OCI-LY3 (cell line): ENCODE measurements at regions not wholly inside any gene's neighbourhood (a gene's known extent, or its start where the extent isn't known, plus 50 kb on each side); places are given as distances from the start of the nearest gene placed in this dataset.

Experiments used
- H2AFZ ChIP-seq: fragments of 200-600, 300-600 bp; shearing (Covaris generic); 2 replicates; pipeline ENCODE4 v1.6.0; 2014; ENCODE audit warnings: antibody characterized with exemption, low read depth, low read length
- H3K27ac ChIP-seq: fragments of 200-600, 300-600 bp; sonication (generic); 2 replicates; pipeline ENCODE4 v1.5.1; 2014; ENCODE audit warnings: mild to moderate bottlenecking, low read length, moderate library complexity, mixed read lengths
- H3K27me3 ChIP-seq: fragments of 200-600, 300-600 bp; sonication (generic); 2 replicates; pipeline ENCODE4 v1.6.1; 2014; ENCODE audit warnings: low read depth, low read length, mixed read lengths
- H3K36me3 ChIP-seq: fragments of 200-600, 300-600 bp; sonication (generic); replicated peaks from 2 replicates; pipeline ENCODE3; 2014; ENCODE audit warnings: low read depth, low read length, mixed read lengths
- H3K4me1 ChIP-seq: fragments of 300-600, 200-600 bp; sonication (generic); 2 replicates; pipeline ENCODE4 v1.6.1; 2014; ENCODE audit warnings: low read length, mixed read lengths
- H3K4me2 ChIP-seq: fragments of 200-600, 300-600 bp; sonication (generic); 2 replicates; pipeline ENCODE4 v1.6.1; 2014; ENCODE audit warnings: low read length, mixed read lengths
- H3K4me3 ChIP-seq: fragments of 300-600, 200-600 bp; sonication (generic); 2 replicates; pipeline ENCODE4 v1.5.1; 2014; ENCODE audit warnings: antibody characterized with exemption, mild to moderate bottlenecking, low read length, moderate library complexity
- H3K79me2 ChIP-seq: fragments of 300-600, 200-600 bp; shearing (Covaris generic); 2 replicates; pipeline ENCODE4 v1.6.1; 2014; ENCODE audit warnings: mild to moderate bottlenecking, low read length, mixed read lengths
- H3K9ac ChIP-seq: fragments of 300-600, 200-600 bp; shearing (Covaris generic); 2 replicates; pipeline ENCODE4 v1.6.0; 2014; ENCODE audit warnings: mild to moderate bottlenecking, low read length, moderate library complexity
- H3K9me3 ChIP-seq: fragments of 200-600, 300-600 bp; shearing (Covaris generic); 2 replicates; pipeline ENCODE4 v1.6.1; 2014; ENCODE audit warnings: low read length, mixed read lengths; ENCODE audit not compliant: insufficient read depth
- H4K20me1 ChIP-seq: fragments of 200-600, 300-600 bp; sonication (generic); 2 replicates; pipeline ENCODE4 v1.6.1; 2016; ENCODE audit warnings: low read length, mixed read lengths; ENCODE audit not compliant: insufficient read depth
- EZH2phosphoT487 ChIP-seq: fragments of 200-600 bp; shearing (Covaris generic); IDR thresholded peaks from 2 replicates; pipeline ENCODE4 v1.6.1; 2018; ENCODE audit warnings: antibody characterized with exemption, mixed run types, low read depth
- TF ChIP-seq, protein P1 (sequence below): fragments of 200-600, 300-600 bp; sonication (generic); IDR thresholded peaks from 2 replicates; pipeline ENCODE4 v1.5.1; 2014; ENCODE audit warnings: antibody characterized with exemption, low read length, low read depth

DNA sequence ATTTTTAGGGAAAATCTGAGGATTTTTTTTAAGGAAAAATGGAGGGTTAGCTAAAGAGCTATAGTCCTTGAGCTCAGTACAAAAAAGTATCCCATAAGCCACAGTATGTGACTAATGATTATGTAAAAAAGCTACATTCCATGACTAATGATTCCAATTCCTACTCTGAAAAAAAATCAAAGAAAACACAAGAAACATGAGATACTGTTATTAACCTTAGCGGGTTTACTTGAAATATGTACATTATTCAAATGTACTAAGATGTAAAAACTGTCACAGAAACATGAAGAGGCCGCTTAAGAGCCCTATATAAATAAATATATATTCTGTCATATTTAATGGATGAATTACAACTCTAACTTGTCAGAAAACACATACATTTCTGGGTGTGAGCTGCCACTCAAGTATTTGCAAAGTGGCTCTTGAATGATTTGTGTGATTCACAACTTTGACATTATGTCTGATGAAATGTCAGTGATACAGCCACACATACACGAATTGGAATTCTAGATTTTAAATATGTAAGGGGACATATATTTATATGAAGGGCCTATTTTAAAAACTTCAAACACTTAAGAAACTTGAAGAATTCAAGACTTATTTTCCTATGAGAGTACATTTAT is 518.7 kb upstream of the SUCLG2 start:
- Histone ChIP-seq H3K4me2 (no peak overlapping the region), H3K4me1 (no peaks in the 10 kb centered on the region), H3K27me3 (no peaks in the 10 kb centered on the region), H3K27ac (no peak overlapping the region), H3K36me3 (no peaks in the 10 kb centered on the region), H4K20me1 (no peaks in the 10 kb centered on the region), H2AFZ (no peak overlapping the region), H3K4me3 (no peak overlapping the region), H3K79me2 (no peaks in the 10 kb centered on the region), H3K9me3 (0 out of 2 replicates have a peak, but pooled peaks cover 5% of the 10 kb centered on the region), H3K9ac (no peak overlapping the region)
- TF ChIP-seq, protein P1, sequence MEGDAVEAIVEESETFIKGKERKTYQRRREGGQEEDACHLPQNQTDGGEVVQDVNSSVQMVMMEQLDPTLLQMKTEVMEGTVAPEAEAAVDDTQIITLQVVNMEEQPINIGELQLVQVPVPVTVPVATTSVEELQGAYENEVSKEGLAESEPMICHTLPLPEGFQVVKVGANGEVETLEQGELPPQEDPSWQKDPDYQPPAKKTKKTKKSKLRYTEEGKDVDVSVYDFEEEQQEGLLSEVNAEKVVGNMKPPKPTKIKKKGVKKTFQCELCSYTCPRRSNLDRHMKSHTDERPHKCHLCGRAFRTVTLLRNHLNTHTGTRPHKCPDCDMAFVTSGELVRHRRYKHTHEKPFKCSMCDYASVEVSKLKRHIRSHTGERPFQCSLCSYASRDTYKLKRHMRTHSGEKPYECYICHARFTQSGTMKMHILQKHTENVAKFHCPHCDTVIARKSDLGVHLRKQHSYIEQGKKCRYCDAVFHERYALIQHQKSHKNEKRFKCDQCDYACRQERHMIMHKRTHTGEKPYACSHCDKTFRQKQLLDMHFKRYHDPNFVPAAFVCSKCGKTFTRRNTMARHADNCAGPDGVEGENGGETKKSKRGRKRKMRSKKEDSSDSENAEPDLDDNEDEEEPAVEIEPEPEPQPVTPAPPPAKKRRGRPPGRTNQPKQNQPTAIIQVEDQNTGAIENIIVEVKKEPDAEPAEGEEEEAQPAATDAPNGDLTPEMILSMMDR = no peak
- TF ChIP-seq EZH2phosphoT487 = no peak

DNA sequence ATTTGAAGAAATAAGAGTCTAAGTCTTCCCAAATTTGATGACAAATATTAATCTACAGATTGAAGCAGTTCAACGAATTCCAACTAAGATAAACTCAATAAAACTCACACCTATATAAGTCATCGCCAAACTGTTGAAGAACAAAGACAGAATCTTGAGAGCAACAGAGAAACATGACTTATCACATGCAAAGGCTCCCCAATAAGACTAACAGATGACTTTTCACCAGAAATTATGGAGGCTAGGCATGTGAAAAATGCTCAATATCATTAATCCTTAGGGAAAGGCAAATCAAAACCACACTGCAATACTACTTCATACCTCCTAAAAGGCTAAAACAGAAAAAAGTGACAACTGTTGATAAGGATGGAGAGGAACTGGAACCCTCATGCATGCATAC is 517.6 kb upstream of the SUCLG2 start:
- H3K4me2 ChIP-seq = no peak overlapping the region
- H3K27me3 ChIP-seq = no peaks in the 10 kb centered on the region
- 0 out of 2 replicates have a peak, but pooled peaks cover 5% of the 10 kb centered on the region for H3K9me3 ChIP-seq
- H3K4me3 ChIP-seq = no peak overlapping the region
- no peak overlapping the region for H3K27ac ChIP-seq
- H3K9ac ChIP-seq = no peak overlapping the region
- TF ChIP-seq, protein P1 = no peak
- TF ChIP-seq EZH2phosphoT487 = no peak
- no peak overlapping the region for H2AFZ ChIP-seq
- no peaks in the 10 kb centered on the region for H3K4me1 ChIP-seq
- H4K20me1 ChIP-seq = no peaks in the 10 kb centered on the region
- no peaks in the 10 kb centered on the region for H3K79me2 ChIP-seq
- H3K36me3 ChIP-seq = no peaks in the 10 kb centered on the region

DNA sequence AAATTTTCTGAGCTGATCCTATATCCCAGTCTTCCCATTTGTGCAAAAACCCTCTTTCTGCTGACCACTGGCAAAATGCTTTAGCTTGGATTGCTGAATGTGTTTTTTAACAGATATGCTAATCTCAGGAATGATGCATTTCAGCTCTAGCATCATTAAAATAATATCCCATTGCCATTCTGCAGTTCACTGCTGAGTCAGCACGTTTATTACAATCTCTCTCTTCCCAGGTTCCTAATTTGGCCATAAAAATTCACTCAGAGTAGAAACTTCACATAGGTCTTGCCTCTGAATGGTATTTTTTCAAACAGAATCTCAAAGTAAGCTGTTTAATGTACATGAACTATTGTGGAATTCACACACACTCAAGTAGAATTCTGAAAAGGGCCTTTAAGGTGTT is 509.6 kb upstream of the SUCLG2 start:
- Histone ChIP-seq H3K36me3 (no peaks in the 10 kb centered on the region), H2AFZ (no peak overlapping the region), H4K20me1 (no peaks in the 10 kb centered on the region), H3K4me2 (no peak overlapping the region), H3K79me2 (no peaks in the 10 kb centered on the region), H3K4me3 (no peak overlapping the region), H3K27ac (no peak overlapping the region), H3K9ac (no peak overlapping the region), H3K27me3 (no peaks in the 10 kb centered on the region), H3K4me1 (no peaks in the 10 kb centered on the region), H3K9me3 (no peaks in the 10 kb centered on the region)
- TF ChIP-seq EZH2phosphoT487 = no peak
- TF ChIP-seq, protein P1 = no peak

DNA sequence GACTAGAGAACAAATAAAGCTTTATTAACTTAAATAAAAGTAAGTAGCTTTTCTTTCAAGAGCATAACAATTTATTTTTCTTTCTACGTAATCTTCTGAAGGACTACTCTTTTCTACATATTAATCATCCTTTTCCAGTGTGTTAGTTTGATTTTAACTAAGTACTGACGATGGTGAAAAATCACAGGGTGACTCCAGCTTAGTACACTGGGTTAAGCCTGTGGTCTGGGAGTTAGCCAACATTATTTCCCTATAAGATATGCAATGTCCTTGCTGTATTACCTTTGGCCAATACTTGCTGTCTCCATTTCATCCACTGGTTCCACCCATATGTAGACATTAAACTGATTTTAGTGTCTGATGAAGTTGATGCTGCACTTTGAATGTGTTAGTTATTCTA is 508.6 kb upstream of the SUCLG2 start:
- H3K4me1 ChIP-seq = no peaks in the 10 kb centered on the region
- TF ChIP-seq EZH2phosphoT487 = no peak
- TF ChIP-seq, protein P1 = no peak
- no peaks in the 10 kb centered on the region for H4K20me1 ChIP-seq
- H3K9me3 ChIP-seq = no peaks in the 10 kb centered on the region
- H3K4me3 ChIP-seq = no peak overlapping the region
- no peak overlapping the region for H3K9ac ChIP-seq
- no peak overlapping the region for H3K27ac ChIP-seq
- no peaks in the 10 kb centered on the region for H3K27me3 ChIP-seq
- no peaks in the 10 kb centered on the region for H3K79me2 ChIP-seq
- no peak overlapping the region for H3K4me2 ChIP-seq
- no peaks in the 10 kb centered on the region for H3K36me3 ChIP-seq
- no peak overlapping the region for H2AFZ ChIP-seq
